ENCODE measurements at regions not wholly inside any gene's neighbourhood (a gene's known extent, or its start where the extent isn't known, plus 50 kb on each side); places are given as distances from the start of the nearest gene placed in this dataset.

DNA sequence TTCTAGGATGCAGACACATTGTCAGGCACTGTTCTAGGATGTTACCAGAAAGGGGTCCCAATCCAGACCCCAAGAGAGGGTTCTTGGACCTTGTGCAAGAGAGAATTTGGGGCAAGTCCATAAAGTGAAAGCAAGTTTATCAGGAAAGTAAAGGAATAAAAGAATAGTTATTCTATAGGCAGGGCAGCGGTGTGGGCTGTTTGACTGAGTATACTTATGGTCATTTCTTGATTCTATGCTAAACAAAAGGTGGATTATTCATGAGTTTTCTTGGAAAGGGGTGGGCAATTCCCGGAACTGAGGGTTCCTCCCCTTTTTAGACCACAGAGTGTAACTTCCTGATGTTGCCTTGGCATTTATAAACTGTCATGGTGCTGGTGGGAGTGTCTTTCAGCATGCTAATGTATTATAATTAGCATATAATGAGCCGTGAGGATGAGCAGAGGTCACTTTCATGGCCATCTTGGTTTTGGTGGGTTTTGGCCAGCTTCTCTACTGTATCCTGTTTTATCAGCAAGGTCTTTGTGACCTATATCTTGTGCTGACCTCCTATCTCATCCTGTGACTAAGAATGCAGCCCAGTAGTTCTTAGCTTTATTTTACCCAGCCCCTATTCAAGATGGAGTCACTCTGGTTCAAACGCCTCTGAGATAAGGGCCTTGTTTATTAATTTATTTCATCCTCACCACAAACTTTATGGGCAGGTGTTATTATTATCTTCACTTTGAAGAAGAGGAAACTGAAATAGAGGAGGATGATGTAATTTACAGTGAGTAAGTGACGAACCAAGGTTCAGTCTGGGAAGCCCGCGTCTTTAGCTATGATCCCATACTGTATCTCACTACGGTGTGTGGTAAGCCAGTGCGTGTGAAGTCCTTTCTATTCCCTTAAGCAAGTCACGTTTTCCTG lies 186.0 kb upstream of the KLF4 start:
- TF ChIP-seq, protein P1, sequence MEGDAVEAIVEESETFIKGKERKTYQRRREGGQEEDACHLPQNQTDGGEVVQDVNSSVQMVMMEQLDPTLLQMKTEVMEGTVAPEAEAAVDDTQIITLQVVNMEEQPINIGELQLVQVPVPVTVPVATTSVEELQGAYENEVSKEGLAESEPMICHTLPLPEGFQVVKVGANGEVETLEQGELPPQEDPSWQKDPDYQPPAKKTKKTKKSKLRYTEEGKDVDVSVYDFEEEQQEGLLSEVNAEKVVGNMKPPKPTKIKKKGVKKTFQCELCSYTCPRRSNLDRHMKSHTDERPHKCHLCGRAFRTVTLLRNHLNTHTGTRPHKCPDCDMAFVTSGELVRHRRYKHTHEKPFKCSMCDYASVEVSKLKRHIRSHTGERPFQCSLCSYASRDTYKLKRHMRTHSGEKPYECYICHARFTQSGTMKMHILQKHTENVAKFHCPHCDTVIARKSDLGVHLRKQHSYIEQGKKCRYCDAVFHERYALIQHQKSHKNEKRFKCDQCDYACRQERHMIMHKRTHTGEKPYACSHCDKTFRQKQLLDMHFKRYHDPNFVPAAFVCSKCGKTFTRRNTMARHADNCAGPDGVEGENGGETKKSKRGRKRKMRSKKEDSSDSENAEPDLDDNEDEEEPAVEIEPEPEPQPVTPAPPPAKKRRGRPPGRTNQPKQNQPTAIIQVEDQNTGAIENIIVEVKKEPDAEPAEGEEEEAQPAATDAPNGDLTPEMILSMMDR (IDR thresholded peaks at IDR 0.05; ENCODE audit: low read depth, low read length, missing control alignments) = no peak
- in situ Hi-C loops (cut with HindIII; ENCODE audit: low sequenced_read_pairs) = loop anchor here (5.0 kb wide), 1 partner anchor 103 kb away; no protein-coding TSS in a partner anchor
- H3K4me3 ChIP-seq (ENCODE audit: low read depth, low read length) = no peak overlapping the region
- DNase-seq (ENCODE audit: low read depth) = no peak

DNA sequence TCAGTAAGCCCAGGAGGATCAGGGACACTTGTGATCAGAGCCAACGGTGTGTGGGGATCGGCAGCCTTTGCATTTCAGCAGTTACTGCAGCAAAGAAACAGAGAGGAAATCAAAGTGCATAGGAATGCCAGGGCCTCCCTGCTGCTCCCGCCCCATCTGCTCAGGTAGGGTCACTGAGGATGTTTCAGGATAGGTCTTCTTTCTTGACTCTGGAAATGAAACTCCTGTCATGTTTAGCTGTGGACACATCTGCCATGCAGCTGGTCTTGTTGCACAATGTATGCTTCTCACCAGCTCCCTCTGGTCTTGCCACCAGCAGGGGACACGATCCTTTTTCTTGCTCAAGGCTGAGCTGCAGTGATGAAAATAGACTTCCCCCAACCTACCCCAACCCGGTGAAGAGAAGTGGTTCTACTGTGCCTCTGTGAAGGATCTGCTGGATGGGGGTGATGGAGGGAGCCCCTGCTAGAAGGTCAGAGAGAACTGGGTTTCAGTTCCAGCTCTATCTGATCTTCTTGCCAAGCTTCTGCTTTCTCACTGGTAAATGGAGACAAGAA lies 185.2 kb upstream of the KLF4 start:
- no peak overlapping the region for H3K4me3 ChIP-seq (ENCODE audit: low read depth, low read length)
- in situ Hi-C loops (cut with HindIII; ENCODE audit: low sequenced_read_pairs) = loop anchor here (5.0 kb wide), 1 partner anchor 102 kb away; no protein-coding TSS in a partner anchor
- TF ChIP-seq, protein P1 (IDR thresholded peaks at IDR 0.05; ENCODE audit: low read depth, low read length, missing control alignments) = no peak
- no peak for DNase-seq (ENCODE audit: low read depth)

DNA sequence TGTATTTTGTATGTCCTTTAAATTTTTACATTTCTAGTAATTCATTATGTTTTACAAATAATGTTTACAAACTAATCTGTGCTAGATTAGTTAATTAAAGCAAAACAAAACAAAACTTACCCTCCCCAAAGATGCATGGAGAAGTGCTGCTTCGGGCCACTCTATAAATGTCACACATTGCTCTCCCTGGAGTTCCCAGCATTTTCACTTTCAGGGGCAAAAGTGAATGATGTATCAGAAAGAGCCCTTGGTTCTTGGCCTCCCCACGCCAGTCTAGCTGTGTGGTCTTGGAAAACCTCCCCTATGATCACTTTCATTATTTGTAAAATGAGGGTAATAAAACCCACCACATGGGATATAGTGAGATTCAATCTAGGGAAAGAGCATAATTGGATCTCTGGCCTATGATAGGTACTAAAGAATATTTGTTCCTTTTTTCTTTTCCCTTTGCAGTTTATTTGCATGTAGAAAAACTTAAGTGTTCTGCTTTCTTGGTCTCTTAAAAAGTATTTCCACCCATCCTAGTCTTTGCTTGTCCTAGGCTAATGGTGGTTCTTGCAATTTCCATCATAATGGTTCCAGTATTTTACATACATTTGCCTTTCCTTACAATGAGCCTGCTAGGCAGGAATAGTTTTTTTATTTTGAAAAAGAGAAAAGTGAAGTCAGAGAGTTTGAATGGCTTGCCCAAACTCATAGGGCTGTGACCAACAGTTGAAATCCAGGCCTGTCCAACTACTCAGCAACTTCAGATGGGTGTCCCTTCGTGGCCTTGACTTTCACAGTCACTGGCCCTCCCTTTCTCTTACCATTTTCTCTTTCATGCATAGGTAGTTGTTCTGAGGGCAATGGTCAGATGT lies 184.5 kb upstream of the KLF4 start:
- in situ Hi-C loops (cut with HindIII; ENCODE audit: low sequenced_read_pairs) = no loop called here
- no peak overlapping the region for H3K4me3 ChIP-seq (ENCODE audit: low read depth, low read length)
- TF ChIP-seq, protein P1 (IDR thresholded peaks at IDR 0.05; ENCODE audit: low read depth, low read length, missing control alignments) = no peak
- DNase-seq (ENCODE audit: low read depth) = no peak

DNA sequence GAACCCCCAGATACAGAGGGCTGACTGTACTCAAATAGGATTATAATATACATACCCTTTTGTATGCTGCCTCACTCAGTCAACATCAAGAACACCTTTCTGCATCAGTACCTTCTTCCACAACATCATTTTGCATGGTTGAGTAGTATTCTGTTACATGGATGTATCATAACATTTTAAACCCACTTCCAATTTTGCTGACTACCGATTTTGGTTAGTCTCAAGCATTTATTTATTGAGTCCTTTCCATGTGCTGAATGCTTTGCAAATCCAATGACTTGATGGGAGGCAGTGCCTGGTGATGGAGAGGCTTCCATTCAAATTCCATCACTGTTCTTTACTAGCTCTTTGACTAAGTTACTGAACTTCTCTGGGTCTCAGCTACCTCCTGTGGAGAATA lies 182.0 kb upstream of the KLF4 start:
- DNase-seq (ENCODE audit: low read depth) = no peak
- TF ChIP-seq, protein P1 (IDR thresholded peaks at IDR 0.05; ENCODE audit: low read depth, low read length, missing control alignments) = no peak
- in situ Hi-C loops (cut with HindIII; ENCODE audit: low sequenced_read_pairs) = no loop called here
- no peak overlapping the region for H3K4me3 ChIP-seq (ENCODE audit: low read depth, low read length)

DNA sequence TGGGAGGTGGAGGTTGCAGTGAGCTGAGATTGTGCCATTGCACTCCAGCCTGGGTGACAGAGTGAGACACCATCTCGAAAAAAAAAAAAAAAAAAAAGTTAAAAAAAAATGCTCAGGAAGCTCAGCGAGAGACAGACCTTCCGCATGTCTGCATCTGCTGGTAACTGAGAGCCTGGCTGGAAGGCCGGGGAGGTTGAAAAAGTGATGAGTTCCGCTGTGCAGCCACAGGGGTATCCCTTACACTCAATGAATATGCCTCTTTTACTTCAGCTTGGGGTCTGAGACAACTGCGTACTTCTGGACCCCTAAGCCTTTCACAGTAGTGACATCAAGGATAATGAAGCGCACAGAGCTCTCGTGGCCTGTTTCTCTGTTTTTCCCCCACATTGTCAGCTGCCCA lies 179.9 kb upstream of the KLF4 start:
- no peak for DNase-seq (ENCODE audit: low read depth)
- TF ChIP-seq, protein P1 (IDR thresholded peaks at IDR 0.05; ENCODE audit: low read depth, low read length, missing control alignments) = no peak
- H3K4me3 ChIP-seq (ENCODE audit: low read depth, low read length) = no peak overlapping the region
- in situ Hi-C loops (cut with HindIII; ENCODE audit: low sequenced_read_pairs) = no loop called here

Data from astrocyte of the cerebellum (primary cell).